ENCODE measurements at regions not wholly inside any gene's neighbourhood (a gene's known extent, or its start where the extent isn't known, plus 50 kb on each side); places are given as distances from the start of the nearest gene placed in this dataset.

DNA sequence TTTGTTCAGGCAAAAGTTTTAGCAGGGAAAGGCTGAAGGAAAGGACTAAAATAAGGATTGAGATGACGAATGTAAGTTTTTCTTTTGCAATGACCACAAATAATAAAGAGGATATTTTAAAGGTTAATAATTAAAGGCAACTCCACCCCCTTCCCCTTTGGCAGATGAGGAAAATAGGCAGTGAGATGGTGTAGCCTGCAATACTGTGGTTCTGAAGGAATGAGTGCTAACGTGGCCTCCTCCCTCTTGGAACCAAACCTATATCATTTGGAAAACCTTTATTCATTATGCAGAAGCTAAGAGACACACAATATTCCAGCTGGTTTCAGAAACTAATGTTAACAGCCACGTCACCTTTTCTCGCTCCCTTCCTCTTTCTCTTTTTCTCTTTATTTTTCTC, 70.9 kb upstream of the COL1A2 start:
- Histone ChIP-seq H3K9me3 (ENCODE audit: insufficient read depth in 2 of 2, low read depth in 1 of 2, low read length in 1 of 2) (peaks cover 6 to 16% of the 10 kb centered on the region in 2 experiments; a peak in 3 of 4 replicates), H3K4me3 (ENCODE audit: extremely low read depth in 1 of 4, insufficient read depth in 2 of 4, low read depth in 3 of 4, low read length in 4 of 4) (no peak overlapping the region), H3K4me1 (replicated peaks in 1 of 4; ENCODE audit: control insufficient read depth in 3 of 4, insufficient read depth in 4 of 4, low read length in 3 of 4) (no peaks in the 10 kb centered on the region), H3K14ac (ENCODE audit: insufficient read length) (no peak overlapping the region), H3K4ac (replicated peaks; ENCODE audit: insufficient read length, low read depth, low read length) (no peak overlapping the region), H4K8ac (ENCODE audit: extremely low read depth, insufficient read depth, low read length) (no peak overlapping the region), H2BK12ac (ENCODE audit: low read depth, low read length) (no peak overlapping the region), H3K4me2 (ENCODE audit: insufficient read depth in 1 of 2, low read depth in 2 of 2, low read length in 2 of 2) (no peak overlapping the region), H2BK5ac (ENCODE audit: low read depth, low read length) (no peak overlapping the region), H4K20me1 (replicated peaks in 1 of 2; ENCODE audit: control insufficient read depth in 1 of 2, insufficient read depth in 2 of 2, low read length in 2 of 2) (no peaks in the 10 kb centered on the region), H2AFZ (ENCODE audit: low read length) (0 out of 2 replicates have a peak overlapping the region, but pooled peaks have one; percentile 29), H3K23me2 (ENCODE audit: low read depth, low read length) (no peaks in the 10 kb centered on the region), H3K56ac (replicated peaks; ENCODE audit: insufficient read length, low read depth, low read length) (no peak overlapping the region), H2AK5ac (ENCODE audit: low read depth, low read length) (no peak overlapping the region), H2BK20ac (ENCODE audit: low read length) (no peak overlapping the region), H3K23ac (ENCODE audit: insufficient read length) (no peak overlapping the region), H3K18ac (ENCODE audit: extremely low read depth, low read length) (no peak overlapping the region), H3K27me3 (replicated peaks in 1 of 4; ENCODE audit: control insufficient read depth in 3 of 4, extremely low read depth in 1 of 4, insufficient read depth in 3 of 4, low read length in 3 of 4) (no peaks in the 10 kb centered on the region), H4K5ac (ENCODE audit: insufficient read length, low read depth, low read length) (no peak overlapping the region), H3K79me2 (ENCODE audit: control insufficient read depth in 1 of 2, insufficient read depth in 2 of 2, low read length in 2 of 2) (no peaks in the 10 kb centered on the region), H4K91ac (replicated peaks; ENCODE audit: insufficient read length, low read length) (no peak overlapping the region), H3K36me3 (ENCODE audit: control insufficient read depth in 2 of 4, insufficient read depth in 4 of 4, low read length in 3 of 4) (no peaks in the 10 kb centered on the region), H3K27ac (ENCODE audit: low read depth, low read length) (no peak overlapping the region), H3K9ac (replicated peaks in 1 of 4; ENCODE audit: extremely low read depth in 1 of 4, low read depth in 3 of 4, low read length in 3 of 4) (no peak overlapping the region), H2BK15ac (ENCODE audit: low read length) (no peak overlapping the region), H2BK120ac (replicated peaks; ENCODE audit: low read depth, low read length) (no peak overlapping the region), H3K79me1 (ENCODE audit: low read depth, low read length) (no peaks in the 10 kb centered on the region)
- 88 to 100% methylated on average over 1 to 4 of the region's 4 CpGs for WGBS, 2 experiments (ENCODE audit: extremely low coverage in 1 of 2, insufficient coverage in 1 of 2, insufficient read length in 1 of 2, insufficient replicate concordance in 2 of 2, low coverage in 1 of 2, low lambda C conversion rate in 2 of 2, missing lambda C conversion rate in 1 of 2)
- ChIA-PET CTCF (ENCODE audit: partially characterized antibody) (interaction anchor here (0.8 kb wide), 1 partner anchor 27 kb away, joined by 4 read pairs; no protein-coding TSS in a partner anchor), POLR2A (ENCODE audit: partially characterized antibody) (no interaction called here)
- TF ChIP-seq, protein P1, sequence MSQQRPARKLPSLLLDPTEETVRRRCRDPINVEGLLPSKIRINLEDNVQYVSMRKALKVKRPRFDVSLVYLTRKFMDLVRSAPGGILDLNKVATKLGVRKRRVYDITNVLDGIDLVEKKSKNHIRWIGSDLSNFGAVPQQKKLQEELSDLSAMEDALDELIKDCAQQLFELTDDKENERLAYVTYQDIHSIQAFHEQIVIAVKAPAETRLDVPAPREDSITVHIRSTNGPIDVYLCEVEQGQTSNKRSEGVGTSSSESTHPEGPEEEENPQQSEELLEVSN (IDR thresholded peaks at IDR 0.05) = no peak
- TF ChIP-seq POU5F1 (IDR thresholded peaks at IDR 0.05; ENCODE audit: low read depth, low read length) (no peak), BRCA1 (IDR thresholded peaks at IDR 0.05; ENCODE audit: low read depth, low read length) (no peak), TAF1 (IDR thresholded peaks at IDR 0.05; ENCODE audit: low read depth, low read length) (no peak), KDM5A (IDR thresholded peaks at IDR 0.05; ENCODE audit: low read length) (no peak), SAP30 (IDR thresholded peaks at IDR 0.05; ENCODE audit: insufficient read depth, insufficient replicate concordance, low read length) (no peak), GTF2F1 (IDR thresholded peaks at IDR 0.05; ENCODE audit: borderline replicate concordance, low read depth, low read length) (no peak)
- FAIRE-seq (no peak), DNase-seq (ENCODE audit: low read depth in 1 of 2, low spot score in 2 of 2) (no peak)

Measured in H1 (cell line).